ENCODE measurements at regions not wholly inside any gene's neighbourhood (a gene's known extent, or its start where the extent isn't known, plus 50 kb on each side); places are given as distances from the start of the nearest gene placed in this dataset.

DNA sequence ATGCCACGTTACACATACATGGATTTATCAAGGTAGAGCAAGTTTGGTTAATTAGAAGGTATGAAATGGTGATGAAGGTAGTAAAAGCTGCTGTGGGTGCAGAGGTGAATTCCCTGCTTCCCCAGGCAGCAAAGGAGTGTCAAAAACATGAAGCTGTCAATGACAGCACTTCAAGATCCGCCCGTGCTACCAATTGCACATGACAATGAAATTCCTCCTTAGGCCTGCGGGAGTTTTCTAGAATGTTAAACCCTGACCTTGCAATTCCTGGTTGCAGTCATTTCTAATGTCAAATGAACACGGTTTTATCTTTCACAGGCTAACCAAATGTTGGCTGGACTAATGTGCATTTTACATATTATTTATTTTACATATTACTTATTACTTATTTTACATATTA is 67.7 kb upstream of the LSM14A start:
- TF ChIP-seq, protein P1, sequence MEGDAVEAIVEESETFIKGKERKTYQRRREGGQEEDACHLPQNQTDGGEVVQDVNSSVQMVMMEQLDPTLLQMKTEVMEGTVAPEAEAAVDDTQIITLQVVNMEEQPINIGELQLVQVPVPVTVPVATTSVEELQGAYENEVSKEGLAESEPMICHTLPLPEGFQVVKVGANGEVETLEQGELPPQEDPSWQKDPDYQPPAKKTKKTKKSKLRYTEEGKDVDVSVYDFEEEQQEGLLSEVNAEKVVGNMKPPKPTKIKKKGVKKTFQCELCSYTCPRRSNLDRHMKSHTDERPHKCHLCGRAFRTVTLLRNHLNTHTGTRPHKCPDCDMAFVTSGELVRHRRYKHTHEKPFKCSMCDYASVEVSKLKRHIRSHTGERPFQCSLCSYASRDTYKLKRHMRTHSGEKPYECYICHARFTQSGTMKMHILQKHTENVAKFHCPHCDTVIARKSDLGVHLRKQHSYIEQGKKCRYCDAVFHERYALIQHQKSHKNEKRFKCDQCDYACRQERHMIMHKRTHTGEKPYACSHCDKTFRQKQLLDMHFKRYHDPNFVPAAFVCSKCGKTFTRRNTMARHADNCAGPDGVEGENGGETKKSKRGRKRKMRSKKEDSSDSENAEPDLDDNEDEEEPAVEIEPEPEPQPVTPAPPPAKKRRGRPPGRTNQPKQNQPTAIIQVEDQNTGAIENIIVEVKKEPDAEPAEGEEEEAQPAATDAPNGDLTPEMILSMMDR (conservative IDR thresholded peaks at IDR 0.05) = no peak
- TF ChIP-seq ZFX (IDR thresholded peaks at IDR 0.05) = no peak
